Natural killer cell treated with Interleukin-12 subunit alpha and Interleukin-12 subunit beta and Interleukin-15 and Interleukin-18, amount 100 ng/mL, for 72 hours (primary cell): ENCODE measurements at regions not wholly inside any gene's neighbourhood (a gene's known extent, or its start where the extent isn't known, plus 50 kb on each side); places are given as distances from the start of the nearest gene placed in this dataset.

Experiments
- ATAC-seq, 2 donors: fragments of 150-1000 bp; cut with Tn5 transposase in 1 of 2; sonication (Bioruptor Pico), chemical (Tn5 transposase) in 1 of 2; 2 replicates each; pipeline ENCODE4 v1.10.0; 2021
- DNase-seq: peaks from one replicate; pipeline ENCODE4 v3.0.0; 2022; ENCODE audit warnings: low spot score
- H3K27ac Mint-ChIP-seq, 2 donors: 1 replicate in 1 of 2; 2 replicates in 1 of 2; pipeline ENCODE4 v1.8.0; 2022; ENCODE audit warnings: mixed read lengths in 2 of 2, mild to moderate bottlenecking in 1 of 2, moderate library complexity in 1 of 2
- H3K27me3 Mint-ChIP-seq, 2 donors: 1 replicate in 1 of 2; 2 replicates in 1 of 2; pipeline ENCODE4 v1.8.0; 2022; ENCODE audit warnings: mixed read lengths in 2 of 2
- H3K36me3 Mint-ChIP-seq: one replicate; pipeline ENCODE4 v1.8.0; 2022; ENCODE audit warnings: mixed read lengths
- H3K4me1 Mint-ChIP-seq, 2 donors: 1 replicate in 1 of 2; 2 replicates in 1 of 2; pipeline ENCODE4 v1.8.0; 2022; ENCODE audit warnings: low read depth in 2 of 2, mixed read lengths in 2 of 2, mild to moderate bottlenecking in 1 of 2
- H3K4me3 Mint-ChIP-seq: one replicate; pipeline ENCODE4 v1.8.0; 2022; ENCODE audit warnings: mixed read lengths
- H3K9me3 Mint-ChIP-seq: 2 replicates; pipeline ENCODE4 v1.8.0; 2022; ENCODE audit warnings: mixed read lengths

DNA sequence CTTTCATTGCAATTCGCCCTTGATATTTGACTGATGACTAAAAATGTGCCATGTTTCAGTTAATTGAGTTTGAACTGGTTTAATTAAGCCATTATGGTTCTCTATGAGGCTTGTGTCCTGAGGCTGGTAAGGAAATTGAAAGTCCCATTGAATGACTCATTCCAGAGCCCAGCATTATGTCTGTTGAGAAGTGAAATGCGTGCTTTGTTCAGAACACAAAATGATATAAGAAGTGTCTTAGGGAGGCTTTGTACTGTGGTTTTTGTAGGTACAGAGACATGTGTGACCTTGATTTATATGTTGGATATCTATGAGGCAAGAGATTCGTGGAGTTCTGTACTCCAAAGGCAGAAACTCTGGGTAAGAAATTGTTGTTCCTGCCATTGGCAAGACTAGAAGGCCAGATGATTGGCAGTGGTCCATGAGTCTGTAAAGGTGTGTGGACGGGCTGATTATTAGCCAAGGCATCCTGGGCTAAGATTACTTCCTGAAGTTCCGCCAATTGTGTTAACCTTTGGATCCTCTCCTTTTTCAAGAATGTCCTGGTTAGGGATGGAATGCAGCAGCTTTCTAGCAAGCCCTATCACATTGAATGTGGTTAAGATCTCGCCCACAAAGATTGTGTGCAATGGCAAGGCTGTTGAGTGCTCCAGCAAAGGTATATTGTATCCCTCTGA lies 103.7 kb downstream of the NPIPB5 start:
- Mint-ChIP-seq H3K27me3 (peaks cover 21 to 29% of the 10 kb centered on the region in 2 donors), H3K27ac (no peak overlapping the region), H3K4me3 (no peak overlapping the region), H3K9me3 (no peaks in the 10 kb centered on the region), H3K4me1 (no peaks in the 10 kb centered on the region), H3K36me3 (no peaks in the 10 kb centered on the region)
- DNase-seq (no peak), ATAC-seq (no peak)

DNA sequence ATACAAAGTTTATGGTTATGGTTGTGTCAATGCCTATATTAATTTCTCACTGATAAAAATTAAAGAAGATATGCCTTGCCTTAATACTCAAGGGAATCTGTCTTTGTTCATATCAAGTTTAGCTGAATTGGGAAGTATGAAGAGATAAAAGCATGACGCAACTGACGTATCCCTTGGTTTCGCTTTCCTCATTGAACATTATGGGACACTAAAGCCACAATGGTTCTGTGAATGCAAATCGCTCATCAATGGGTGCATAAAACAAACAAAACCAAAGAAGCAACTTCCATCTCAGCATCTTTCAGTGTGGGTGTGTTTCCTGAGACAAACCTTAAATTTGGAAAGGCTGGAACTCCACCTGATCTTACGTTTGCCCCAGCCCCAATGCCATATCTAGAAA lies 108.2 kb downstream of the NPIPB5 start:
- no peak overlapping the region for H3K4me3 Mint-ChIP-seq
- H3K9me3 Mint-ChIP-seq, result no peaks in the 10 kb centered on the region
- H3K27me3 Mint-ChIP-seq, result peaks cover 13 to 29% of the 10 kb centered on the region in 2 donors
- H3K36me3 Mint-ChIP-seq, result no peaks in the 10 kb centered on the region
- no peaks in the 10 kb centered on the region for H3K4me1 Mint-ChIP-seq
- ATAC-seq, result no peak
- H3K27ac Mint-ChIP-seq, result no peak overlapping the region
- DNase-seq, result no peak

GRCh38 chr16:22621586-22622155 lies 111.0 kb downstream of the NPIPB5 start:
- Mint-ChIP-seq H3K27me3 (peaks cover 8 to 18% of the 10 kb centered on the region in 2 donors), H3K4me3 (no peak overlapping the region), H3K4me1 (no peaks in the 10 kb centered on the region), H3K9me3 (no peaks in the 10 kb centered on the region), H3K27ac (no peak overlapping the region), H3K36me3 (no peaks in the 10 kb centered on the region)
- DNase-seq, result no peak
- ATAC-seq, result no peak

DNA sequence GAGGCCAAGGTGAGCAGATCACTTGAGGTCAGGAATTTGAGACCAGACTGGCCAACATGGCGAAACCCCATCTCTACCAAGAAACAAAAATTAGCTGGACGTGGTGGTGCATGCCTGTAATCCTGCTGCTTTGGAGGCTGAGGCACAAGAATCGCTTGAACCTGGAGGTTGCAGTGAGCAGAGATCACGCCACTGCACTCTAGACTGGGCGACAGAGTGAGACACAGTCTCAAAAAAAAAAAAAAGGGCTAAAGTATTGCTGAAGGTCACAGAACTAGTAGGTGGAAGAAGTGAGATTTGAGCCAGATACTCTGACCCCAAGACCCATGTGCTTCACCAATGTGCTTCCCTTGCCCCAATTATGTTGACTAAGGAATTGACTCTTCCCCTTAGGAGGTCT lies 112.0 kb downstream of the NPIPB5 start:
- ATAC-seq, result no peak
- Mint-ChIP-seq H3K36me3 (no peaks in the 10 kb centered on the region), H3K27me3 (peaks cover 8 to 12% of the 10 kb centered on the region in 2 donors), H3K4me1 (no peaks in the 10 kb centered on the region), H3K27ac (no peak overlapping the region), H3K4me3 (no peak overlapping the region), H3K9me3 (no peaks in the 10 kb centered on the region)
- DNase-seq, result no peak

DNA sequence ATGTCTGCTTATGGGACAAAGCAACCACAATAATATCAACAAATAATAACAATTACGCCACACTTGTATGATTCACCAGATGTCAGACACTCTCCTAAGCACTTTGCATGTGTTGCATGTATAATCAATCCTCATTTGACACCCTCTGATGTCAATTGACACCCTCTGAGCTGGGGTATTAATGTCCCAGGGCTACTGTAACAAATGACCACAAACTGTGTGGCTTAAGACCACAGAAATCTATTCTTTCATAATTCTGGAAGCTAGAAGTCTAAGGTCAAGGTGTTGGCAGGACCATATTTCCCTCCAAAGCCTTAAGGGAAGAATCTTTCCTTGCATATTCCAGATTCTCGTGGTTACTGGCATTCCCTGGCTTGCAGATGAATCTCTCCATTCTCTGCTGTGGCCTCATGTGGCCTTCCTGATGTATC lies 112.7 kb downstream of the NPIPB5 start:
- Mint-ChIP-seq H3K36me3 (no peaks in the 10 kb centered on the region), H3K27ac (no peak overlapping the region), H3K27me3 (peaks cover 8% of the 10 kb centered on the region in 2 donors), H3K4me3 (no peak overlapping the region), H3K4me1 (no peaks in the 10 kb centered on the region), H3K9me3 (no peaks in the 10 kb centered on the region)
- ATAC-seq (no peak), DNase-seq (no peak)

DNA sequence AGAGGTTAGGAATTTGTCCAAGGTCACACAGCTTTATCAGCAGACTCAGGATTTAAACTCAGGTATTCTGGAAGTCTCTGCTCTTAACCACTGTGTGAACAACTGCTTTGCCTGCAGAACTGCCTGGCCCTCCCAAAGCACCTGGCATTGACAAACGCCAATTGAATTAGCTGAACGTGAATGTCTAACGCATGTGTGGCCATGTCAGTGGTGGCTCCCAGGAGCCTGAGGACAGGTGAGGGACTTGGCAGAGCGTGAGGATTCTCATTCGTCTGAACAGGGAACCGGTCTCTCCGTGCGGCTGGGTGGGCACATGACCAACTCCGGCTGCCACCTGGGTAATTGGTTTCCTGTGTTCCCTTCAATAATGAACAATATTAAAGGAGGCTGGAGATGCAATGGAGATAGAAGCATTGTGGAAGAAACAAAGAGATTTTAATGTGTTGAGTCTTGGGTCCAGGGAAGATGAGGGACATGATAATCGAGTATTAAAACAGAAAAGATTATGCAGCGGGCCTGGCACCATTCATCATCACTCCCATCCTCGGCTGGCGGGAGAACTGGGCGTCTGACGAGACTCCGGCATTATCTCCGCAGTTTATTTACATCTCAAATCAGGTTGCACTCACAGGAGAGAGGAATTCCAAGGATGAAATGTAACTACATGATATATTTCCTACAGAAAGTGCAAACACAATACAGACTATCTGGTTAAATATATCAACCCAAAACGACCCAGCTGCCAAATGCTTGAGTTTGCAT lies 113.5 kb downstream of the NPIPB5 start:
- DNase-seq (no peak), ATAC-seq (no peak)
- H3K27me3 Mint-ChIP-seq, result peaks cover under 1 to 2% of the 10 kb centered on the region in 2 donors
- H3K4me1 Mint-ChIP-seq, result no peaks in the 10 kb centered on the region
- H3K9me3 Mint-ChIP-seq, result no peaks in the 10 kb centered on the region
- no peak overlapping the region for H3K4me3 Mint-ChIP-seq
- no peak overlapping the region for H3K27ac Mint-ChIP-seq
- no peaks in the 10 kb centered on the region for H3K36me3 Mint-ChIP-seq

- H3K4me1 Mint-ChIP-seq, result no peaks in the 10 kb centered on the region
- no peaks in the 10 kb centered on the region for H3K9me3 Mint-ChIP-seq
- no peak overlapping the region for H3K4me3 Mint-ChIP-seq
- no peak overlapping the region for H3K27ac Mint-ChIP-seq
- no peaks in the 10 kb centered on the region for H3K36me3 Mint-ChIP-seq
- no peak for DNase-seq
- H3K27me3 Mint-ChIP-seq, result peaks cover 0 to 2% of the 10 kb centered on the region in 2 donors
- ATAC-seq, result peak in 1 of 2 donors; percentile 48
Measured at GRCh38 chr16:22624800-22625533, 114.3 kb downstream of the NPIPB5 start.

DNA sequence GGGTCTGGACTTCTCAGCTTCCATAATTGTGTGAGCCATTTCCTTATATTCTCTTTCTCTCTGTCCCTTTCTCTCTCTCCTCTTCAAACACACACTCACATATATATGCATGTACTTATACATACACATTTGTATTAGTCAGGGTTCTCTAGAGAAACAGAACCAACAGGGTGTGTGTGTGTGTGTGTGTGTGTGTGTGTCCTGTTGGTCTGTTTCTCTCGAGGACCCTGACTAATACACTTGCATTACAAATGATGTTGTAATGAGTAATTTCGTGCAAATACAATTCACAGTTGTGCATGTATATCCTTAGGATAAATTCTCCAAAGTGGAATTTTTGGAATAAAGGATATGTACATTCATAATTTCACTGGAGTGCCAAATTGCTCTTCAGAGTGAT lies 115.3 kb downstream of the NPIPB5 start:
- H3K4me3 Mint-ChIP-seq, result no peak overlapping the region
- H3K27me3 Mint-ChIP-seq, result peaks cover 0 to 2% of the 10 kb centered on the region in 2 donors
- H3K9me3 Mint-ChIP-seq, result no peaks in the 10 kb centered on the region
- ATAC-seq, result no peak
- no peak for DNase-seq
- H3K27ac Mint-ChIP-seq, result no peak overlapping the region
- H3K4me1 Mint-ChIP-seq, result no peaks in the 10 kb centered on the region
- no peaks in the 10 kb centered on the region for H3K36me3 Mint-ChIP-seq

DNA sequence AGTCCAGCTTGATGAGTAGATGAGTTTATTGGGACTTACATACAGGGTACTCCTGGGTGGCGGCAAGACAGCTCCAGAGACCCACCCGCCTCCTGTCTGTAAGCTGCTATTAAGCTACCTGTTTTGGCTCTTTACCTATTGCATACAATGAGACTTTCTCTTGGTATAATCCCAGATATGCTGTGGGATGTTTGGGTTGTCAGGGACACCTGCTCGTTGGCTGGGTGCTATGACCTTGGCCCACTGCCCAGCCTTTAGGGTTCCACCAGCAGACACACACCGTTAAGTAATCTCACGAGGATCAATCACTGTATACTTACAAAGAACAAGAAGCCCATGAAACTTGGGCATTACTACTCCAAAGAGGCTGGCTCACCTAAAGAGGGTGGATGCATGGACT lies 116.4 kb downstream of the NPIPB5 start:
- DNase-seq (no peak), ATAC-seq (peak in 1 of 2 donors; percentile 2)
- Mint-ChIP-seq H3K4me3 (no peak overlapping the region), H3K9me3 (no peaks in the 10 kb centered on the region), H3K27ac (no peak overlapping the region), H3K27me3 (peaks cover 0 to 2% of the 10 kb centered on the region in 2 donors), H3K36me3 (no peaks in the 10 kb centered on the region), H3K4me1 (no peaks in the 10 kb centered on the region)

GRCh38 chr16:22628994-22629393 lies 118.3 kb downstream of the NPIPB5 start:
- peaks cover 8 to 9% of the 10 kb centered on the region in 2 donors for H3K27me3 Mint-ChIP-seq
- ATAC-seq (no peak), DNase-seq (no peak)
- H3K4me3 Mint-ChIP-seq, result no peak overlapping the region
- no peak overlapping the region for H3K27ac Mint-ChIP-seq
- no peaks in the 10 kb centered on the region for H3K4me1 Mint-ChIP-seq
- H3K9me3 Mint-ChIP-seq, result no peaks in the 10 kb centered on the region
- no peaks in the 10 kb centered on the region for H3K36me3 Mint-ChIP-seq

DNA sequence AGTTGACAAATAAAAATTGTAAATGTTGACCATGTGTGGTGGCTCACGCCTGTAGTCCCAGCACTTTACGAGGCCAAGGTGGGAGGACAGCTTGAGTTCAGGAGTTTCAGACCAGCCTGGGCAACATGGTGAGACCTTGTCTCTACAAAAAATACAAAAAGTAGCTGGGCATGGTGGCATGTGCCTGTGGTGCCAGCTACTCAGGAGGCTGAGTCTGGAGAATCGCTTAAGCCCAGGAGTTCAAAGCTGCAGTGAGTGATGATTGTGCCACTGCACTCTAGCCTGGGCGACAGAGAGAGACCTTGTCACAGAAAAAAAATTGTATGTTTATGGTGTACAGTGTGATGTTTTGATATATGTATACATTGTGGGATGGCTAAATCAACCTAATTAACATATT lies 119.6 kb downstream of the NPIPB5 start:
- DNase-seq, result no peak
- H3K36me3 Mint-ChIP-seq, result no peaks in the 10 kb centered on the region
- no peaks in the 10 kb centered on the region for H3K4me1 Mint-ChIP-seq

GRCh38 chr16:22631264-22631663 lies 120.6 kb downstream of the NPIPB5 start:
- Mint-ChIP-seq H3K9me3 (no peaks in the 10 kb centered on the region), H3K4me3 (no peak overlapping the region), H3K27ac (no peak overlapping the region), H3K36me3 (no peaks in the 10 kb centered on the region), H3K4me1 (no peaks in the 10 kb centered on the region), H3K27me3 (peaks cover 8 to 10% of the 10 kb centered on the region in 2 donors)
- ATAC-seq (no peak), DNase-seq (no peak)

More for the DNA sequence above, 119.6 kb downstream of the NPIPB5 start:
- H3K4me3 Mint-ChIP-seq, result no peak overlapping the region
- peaks cover 8 to 10% of the 10 kb centered on the region in 2 donors for H3K27me3 Mint-ChIP-seq
- no peak for ATAC-seq
- H3K27ac Mint-ChIP-seq, result no peak overlapping the region
- no peaks in the 10 kb centered on the region for H3K9me3 Mint-ChIP-seq

- DNase-seq (no peak), ATAC-seq (no peak)
- Mint-ChIP-seq H3K4me1 (no peaks in the 10 kb centered on the region), H3K4me3 (no peak overlapping the region), H3K27ac (no peak overlapping the region), H3K27me3 (peaks cover 6 to 10% of the 10 kb centered on the region in 2 donors), H3K36me3 (no peaks in the 10 kb centered on the region), H3K9me3 (no peaks in the 10 kb centered on the region)
Measured at GRCh38 chr16:22632606-22633005, 121.9 kb downstream of the NPIPB5 start.

GRCh38 chr16:22633280-22633679 lies 122.6 kb downstream of the NPIPB5 start:
- no peaks in the 10 kb centered on the region for H3K9me3 Mint-ChIP-seq
- no peaks in the 10 kb centered on the region for H3K36me3 Mint-ChIP-seq

More at GRCh38 chr16:22633280-22633679, 122.6 kb downstream of the NPIPB5 start:
- Mint-ChIP-seq H3K4me1 (no peaks in the 10 kb centered on the region), H3K4me3 (no peak overlapping the region), H3K27ac (no peak overlapping the region), H3K27me3 (peaks cover 6 to 10% of the 10 kb centered on the region in 2 donors)
- ATAC-seq (no peak), DNase-seq (no peak)
